Fibroblast of mammary gland (primary cell): ENCODE measurements at regions not wholly inside any gene's neighbourhood (a gene's known extent, or its start where the extent isn't known, plus 50 kb on each side); places are given as distances from the start of the nearest gene placed in this dataset.

Source experiments
- DNase-seq: peaks from one replicate; pipeline ENCODE4 v3.0.0-alpha.2; 2010; ENCODE audit warnings: low read depth
- H3K4me3 ChIP-seq: 2 replicates; pipeline ENCODE4 v1.5.1; 2011; ENCODE audit warnings: low read depth, mild to moderate bottlenecking, low read length, moderate library complexity; ENCODE audit not compliant: control insufficient read depth
- CTCF ChIP-seq: conservative IDR thresholded peaks from 2 replicates; pipeline ENCODE4 v1.5.1; 2011; ENCODE audit warnings: low read depth, low read length, inconsistent platforms; ENCODE audit not compliant: control insufficient read depth, insufficient read depth

GRCh38 chr4:187063251-187063650 lies 339.6 kb upstream of the FAT1 start:
- no peak for DNase-seq
- no peak overlapping the region for H3K4me3 ChIP-seq
- TF ChIP-seq CTCF: no peak

GRCh38 chr4:187064033-187064432 lies 340.4 kb upstream of the FAT1 start:
- TF ChIP-seq CTCF: no peak
- no peak overlapping the region for H3K4me3 ChIP-seq
- DNase-seq: no peak

GRCh38 chr4:187065396-187065795 lies 341.7 kb upstream of the FAT1 start:
- DNase-seq: no peak
- no peak overlapping the region for H3K4me3 ChIP-seq
- TF ChIP-seq CTCF: no peak

GRCh38 chr4:187065806-187066205 lies 342.1 kb upstream of the FAT1 start:
- no peak for DNase-seq
- H3K4me3 ChIP-seq: no peak overlapping the region
- no peak for TF ChIP-seq CTCF

GRCh38 chr4:187069398-187069797 lies 345.7 kb upstream of the FAT1 start:
- TF ChIP-seq CTCF: no peak

GRCh38 chr4:187070158-187070557 lies 346.5 kb upstream of the FAT1 start:
- no peak overlapping the region for H3K4me3 ChIP-seq
- no peak for DNase-seq
- no peak for TF ChIP-seq CTCF

More at GRCh38 chr4:187069398-187069797, 345.7 kb upstream of the FAT1 start:
- H3K4me3 ChIP-seq: no peak overlapping the region
- DNase-seq: peak; percentile 0

GRCh38 chr4:187070740-187071139 lies 347.1 kb upstream of the FAT1 start:
- TF ChIP-seq CTCF: no peak

More at GRCh38 chr4:187070740-187071139, 347.1 kb upstream of the FAT1 start:
- no peak for DNase-seq
- no peak overlapping the region for H3K4me3 ChIP-seq
